ENCODE measurements at regions not wholly inside any gene's neighbourhood (a gene's known extent, or its start where the extent isn't known, plus 50 kb on each side); places are given as distances from the start of the nearest gene placed in this dataset.

- Histone ChIP-seq H3K9me3 (no peaks in the 10 kb centered on the region), H3K27ac (no peak overlapping the region), H3K4me1 (no peaks in the 10 kb centered on the region), H3K36me3 (replicated peaks in 1 of 2; ENCODE audit: insufficient read depth in 1 of 2, low read depth in 2 of 2) (no peaks in the 10 kb centered on the region), H3K27me3 (no peaks in the 10 kb centered on the region), H3K4me3 (no peak overlapping the region)
- intact Hi-C loops (cut with DNase I), result no loop called here
- 86 to 100% methylated on average over 1 of the region's 1 CpG for WGBS, 2 donors
- ATAC-seq (no peak), DNase-seq (no peak)
- TF ChIP-seq CTCF (IDR thresholded peaks at IDR 0.05) (no peak), POLR2A (IDR thresholded peaks at IDR 0.05) (no peak)
These were observed 242.6 kb upstream of the RFC3 start for GRCh38 chr13:33575378-33575777.

- no peaks in the 10 kb centered on the region for H3K36me3 ChIP-seq (replicated peaks in 1 of 2; ENCODE audit: insufficient read depth in 1 of 2, low read depth in 2 of 2)
- no peak for DNase-seq
- H3K9me3 ChIP-seq, result no peaks in the 10 kb centered on the region
- 24 to 25% methylated on average over 2 of the region's 2 CpGs for WGBS, 2 donors
- intact Hi-C loops (cut with DNase I), result no loop called here
- peak; percentile 35 for ATAC-seq
- no peaks in the 10 kb centered on the region for H3K4me1 ChIP-seq
- no peak for TF ChIP-seq POLR2A (IDR thresholded peaks at IDR 0.05)
- TF ChIP-seq CTCF (IDR thresholded peaks at IDR 0.05), result no peak
- no peak overlapping the region for H3K4me3 ChIP-seq
- no peaks in the 10 kb centered on the region for H3K27me3 ChIP-seq
- H3K27ac ChIP-seq, result peak overlapping the region in 1 of 4 donors; percentile 27
These were observed 240.9 kb upstream of the RFC3 start for GRCh38 chr13:33577007-33577406.

- DNase-seq, result no peak
- H3K4me1 ChIP-seq, result no peaks in the 10 kb centered on the region
- 57 to 90% methylated on average over 2 of the region's 2 CpGs for WGBS, 2 donors
- no peak overlapping the region for H3K4me3 ChIP-seq
- no peak for ATAC-seq
- H3K27ac ChIP-seq, result no peak overlapping the region
- H3K36me3 ChIP-seq (replicated peaks in 1 of 2; ENCODE audit: insufficient read depth in 1 of 2, low read depth in 2 of 2), result no peaks in the 10 kb centered on the region
- no peaks in the 10 kb centered on the region for H3K27me3 ChIP-seq
- intact Hi-C loops (cut with DNase I), result no loop called here
- TF ChIP-seq POLR2A (IDR thresholded peaks at IDR 0.05) (no peak), CTCF (IDR thresholded peaks at IDR 0.05) (no peak)
- H3K9me3 ChIP-seq, result no peaks in the 10 kb centered on the region
These were observed 239.2 kb upstream of the RFC3 start for GRCh38 chr13:33578786-33579185.

GRCh38 chr13:33582121-33582520, 235.8 kb upstream of the RFC3 start:
- Histone ChIP-seq H3K4me1 (no peaks in the 10 kb centered on the region), H3K27ac (no peak overlapping the region), H3K36me3 (replicated peaks in 1 of 2; ENCODE audit: insufficient read depth in 1 of 2, low read depth in 2 of 2) (no peaks in the 10 kb centered on the region), H3K27me3 (no peaks in the 10 kb centered on the region), H3K4me3 (no peak overlapping the region), H3K9me3 (no peaks in the 10 kb centered on the region)
- intact Hi-C loops (cut with DNase I), result no loop called here
- 83 to 97% methylated on average over 4 of the region's 4 CpGs for WGBS, 2 donors
- TF ChIP-seq CTCF (IDR thresholded peaks at IDR 0.05) (no peak), POLR2A (IDR thresholded peaks at IDR 0.05) (no peak)
- DNase-seq (no peak), ATAC-seq (no peak)

- no peaks in the 10 kb centered on the region for H3K27me3 ChIP-seq
- DNase-seq (no peak), ATAC-seq (no peak)
- intact Hi-C loops (cut with DNase I), result no loop called here
- TF ChIP-seq CTCF (IDR thresholded peaks at IDR 0.05) (no peak), POLR2A (IDR thresholded peaks at IDR 0.05) (no peak)
- H3K4me1 ChIP-seq, result no peaks in the 10 kb centered on the region
- WGBS, 2 donors, result 91 to 98% methylated on average over 2 of the region's 2 CpGs
- H3K27ac ChIP-seq, result no peak overlapping the region
- H3K9me3 ChIP-seq, result no peaks in the 10 kb centered on the region
- H3K4me3 ChIP-seq, result no peak overlapping the region
- H3K36me3 ChIP-seq (replicated peaks in 1 of 2; ENCODE audit: insufficient read depth in 1 of 2, low read depth in 2 of 2), result no peaks in the 10 kb centered on the region
These were observed 234.6 kb upstream of the RFC3 start for GRCh38 chr13:33583398-33583797.
